Activated naive CD4-positive, alpha-beta T cell treated with anti-CD3 and anti-CD28 coated beads, Interleukin-2, amount 10 ng/mL, durations not matched to agents 7 days and 5 days (primary cell): ENCODE measurements at regions not wholly inside any gene's neighbourhood (a gene's known extent, or its start where the extent isn't known, plus 50 kb on each side); places are given as distances from the start of the nearest gene placed in this dataset.
"Not testable (repeated sequence)": the region's sequence is repeated elsewhere in the genome, so short reads cannot be mapped to it uniquely, and the experiment has no call there.

Experiments used
- CTCF ChIA-PET: fragments of 350-600 bp; sonication (Branson Sonifier 250); formaldehyde crosslinking; loops from one replicate; lab custom pipeline; 2021; ENCODE audit warnings: antibody characterized with exemption; lab: Charles Lee
- DNase-seq: peaks from one replicate; pipeline ENCODE4 v3.0.0-alpha.2; 2020
- H3K27ac Mint-ChIP-seq: one replicate; pipeline ENCODE4 v1.8.0; 2021; ENCODE audit warnings: mild to moderate bottlenecking, moderate library complexity, mixed read lengths
- H3K27me3 Mint-ChIP-seq: one replicate; pipeline ENCODE4 v1.8.0; 2021; ENCODE audit warnings: mild to moderate bottlenecking, mixed read lengths
- H3K36me3 Mint-ChIP-seq: one replicate; pipeline ENCODE4 v1.8.0; 2021; ENCODE audit warnings: mixed read lengths
- H3K4me1 Mint-ChIP-seq: one replicate; pipeline ENCODE4 v1.8.0; 2021; ENCODE audit warnings: mixed read lengths
- H3K4me3 Mint-ChIP-seq: one replicate; pipeline ENCODE4 v1.8.0; 2021; ENCODE audit warnings: mild to moderate bottlenecking, moderate library complexity, mixed read lengths
- H3K9me3 Mint-ChIP-seq: one replicate; pipeline ENCODE4 v1.8.0; 2021; ENCODE audit warnings: mixed read lengths

DNA sequence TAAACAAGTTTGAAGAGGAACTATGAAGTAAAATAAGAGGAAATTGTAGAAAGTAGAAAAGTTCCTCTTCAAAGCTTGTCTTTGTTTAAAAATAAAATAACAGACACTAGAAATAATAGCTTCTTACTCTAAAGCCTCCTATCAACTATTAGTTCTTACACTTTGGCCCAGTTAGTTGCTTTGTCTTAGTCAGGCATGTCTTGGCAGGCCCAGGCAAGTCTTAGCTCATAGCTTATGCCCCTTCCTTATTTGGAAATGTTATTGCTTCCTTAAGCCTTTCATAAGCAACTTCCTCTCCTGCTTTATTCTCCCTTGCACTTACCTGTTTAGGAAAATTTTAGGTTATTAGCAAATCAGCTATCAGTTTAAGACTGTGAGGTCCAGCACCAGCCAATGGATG, 950.6 kb upstream of the LRATD1 start:
- Mint-ChIP-seq H3K27me3 (no peaks in the 10 kb centered on the region), H3K27ac (no peak overlapping the region), H3K36me3 (no peaks in the 10 kb centered on the region), H3K4me1 (no peaks in the 10 kb centered on the region), H3K9me3 (peaks cover 13% of the 10 kb centered on the region), H3K4me3 (no peak overlapping the region)
- DNase-seq: no peak
- CTCF ChIA-PET: interaction anchor here (0.6 kb wide), 2 partner anchors 173 to 248 kb away, joined by 3 read pairs; no protein-coding TSS in a partner anchor

DNA sequence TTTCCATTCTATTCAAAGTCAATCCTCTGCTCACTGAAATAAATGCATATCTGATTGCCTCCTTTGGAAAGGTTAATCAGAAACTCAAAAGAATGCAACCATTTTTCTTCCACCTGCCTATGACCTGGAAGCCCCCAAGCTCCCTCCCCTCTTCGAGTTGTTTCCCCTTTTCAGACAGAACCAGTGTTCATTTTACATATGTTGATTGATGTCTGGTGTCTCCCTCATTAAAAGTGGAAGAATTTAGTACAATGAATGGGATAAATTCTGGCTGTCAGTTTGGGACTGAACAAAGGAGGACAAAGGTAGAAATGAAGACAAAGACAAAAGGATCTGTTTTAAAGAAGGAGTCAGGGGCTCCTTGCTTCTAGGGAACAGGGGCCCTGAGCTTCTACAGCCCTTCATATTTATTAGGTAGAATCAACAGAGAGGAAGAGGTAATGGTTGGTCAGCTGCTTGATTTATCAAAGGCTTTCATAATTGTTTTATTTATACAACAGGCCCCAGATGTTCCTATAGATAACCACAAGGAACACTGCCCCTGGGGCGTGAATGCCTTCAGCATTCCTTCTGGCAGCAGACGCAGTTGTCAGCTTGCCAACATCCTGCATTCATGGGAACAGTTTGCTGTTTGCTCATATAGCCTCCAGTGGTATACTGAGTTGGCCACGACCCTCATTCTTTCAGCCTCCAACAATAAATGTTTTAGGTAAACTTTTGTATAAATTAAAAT, 949.8 kb upstream of the LRATD1 start:
- no peaks in the 10 kb centered on the region for H3K4me1 Mint-ChIP-seq
- H3K36me3 Mint-ChIP-seq: no peaks in the 10 kb centered on the region
- no peaks in the 10 kb centered on the region for H3K27me3 Mint-ChIP-seq
- no peak overlapping the region for H3K4me3 Mint-ChIP-seq
- H3K9me3 Mint-ChIP-seq: peaks cover 13% of the 10 kb centered on the region
- DNase-seq: no peak
- H3K27ac Mint-ChIP-seq: no peak overlapping the region
- CTCF ChIA-PET: interaction anchor here (0.6 kb wide), 1 partner anchor 249 kb away, joined by 3 read pairs; no protein-coding TSS in a partner anchor

DNA sequence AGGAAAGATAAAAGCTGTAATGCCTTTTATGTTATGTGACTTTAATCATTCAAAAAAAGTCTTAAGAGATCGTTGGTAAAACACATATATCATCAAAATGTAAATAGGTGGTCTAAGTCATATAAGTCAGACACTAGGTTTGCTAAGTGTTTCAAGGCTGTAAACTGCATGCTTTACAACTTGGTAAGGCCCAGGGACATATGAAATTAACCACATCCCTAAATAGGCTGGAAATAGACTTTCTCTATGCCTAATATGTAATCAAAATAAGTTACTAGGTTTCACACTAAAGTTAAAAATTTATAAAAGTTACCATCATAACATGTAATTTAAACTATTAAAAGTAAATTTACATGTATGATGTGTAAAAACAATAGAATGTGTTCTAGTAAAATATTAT, 946.3 kb upstream of the LRATD1 start:
- no peak overlapping the region for H3K27ac Mint-ChIP-seq
- CTCF ChIA-PET: no interaction called here
- peaks cover 18% of the 10 kb centered on the region for H3K9me3 Mint-ChIP-seq
- no peaks in the 10 kb centered on the region for H3K4me1 Mint-ChIP-seq
- no peak for DNase-seq
- no peaks in the 10 kb centered on the region for H3K36me3 Mint-ChIP-seq
- no peaks in the 10 kb centered on the region for H3K27me3 Mint-ChIP-seq
- H3K4me3 Mint-ChIP-seq: no peak overlapping the region

DNA sequence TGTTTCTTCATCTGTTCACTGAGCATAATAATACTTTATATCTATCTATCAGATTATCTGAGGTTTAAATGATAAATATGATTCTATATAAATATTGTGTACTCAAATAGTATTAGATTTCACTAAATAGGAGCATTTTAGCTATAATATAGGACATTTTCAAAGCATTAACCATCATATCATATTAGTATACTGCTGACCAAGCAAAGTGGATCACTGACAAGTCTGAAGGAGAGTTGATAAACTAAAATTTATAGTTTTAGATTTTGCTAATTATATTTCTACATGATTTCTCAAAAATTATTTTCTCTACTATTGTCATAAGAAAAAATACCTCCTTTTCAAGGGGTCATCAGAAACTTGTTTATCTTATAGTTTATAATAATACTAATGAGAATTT, 937.8 kb upstream of the LRATD1 start:
- no peaks in the 10 kb centered on the region for H3K4me1 Mint-ChIP-seq
- H3K27ac Mint-ChIP-seq: no peak overlapping the region
- CTCF ChIA-PET: no interaction called here
- H3K4me3 Mint-ChIP-seq: no peak overlapping the region
- H3K36me3 Mint-ChIP-seq: no peaks in the 10 kb centered on the region
- no peak for DNase-seq
- H3K9me3 Mint-ChIP-seq: peaks cover 3% of the 10 kb centered on the region
- no peaks in the 10 kb centered on the region for H3K27me3 Mint-ChIP-seq

DNA sequence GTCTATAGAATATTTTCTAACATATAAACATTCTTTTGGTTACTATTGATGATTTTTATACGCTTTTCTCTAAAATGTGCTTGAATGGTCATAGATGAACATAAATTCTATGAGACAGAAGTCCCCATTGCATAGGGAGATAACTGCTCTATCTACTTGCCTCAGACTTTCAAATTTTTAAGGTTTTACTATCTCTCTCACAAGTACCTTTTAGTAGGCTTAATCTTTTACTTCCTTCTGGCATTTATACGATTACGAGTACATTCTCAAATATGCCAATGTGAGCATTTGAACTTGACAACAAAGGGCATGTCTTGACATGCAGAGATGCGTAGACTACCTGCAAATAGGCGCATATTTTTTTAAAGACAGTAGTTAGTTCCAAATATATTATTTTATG, 935.9 kb upstream of the LRATD1 start:
- Mint-ChIP-seq H3K36me3 (no peaks in the 10 kb centered on the region), H3K4me3 (no peak overlapping the region), H3K9me3 (peaks cover 5% of the 10 kb centered on the region), H3K4me1 (no peaks in the 10 kb centered on the region), H3K27me3 (no peaks in the 10 kb centered on the region), H3K27ac (no peak overlapping the region)
- CTCF ChIA-PET: no interaction called here
- DNase-seq: no peak

DNA sequence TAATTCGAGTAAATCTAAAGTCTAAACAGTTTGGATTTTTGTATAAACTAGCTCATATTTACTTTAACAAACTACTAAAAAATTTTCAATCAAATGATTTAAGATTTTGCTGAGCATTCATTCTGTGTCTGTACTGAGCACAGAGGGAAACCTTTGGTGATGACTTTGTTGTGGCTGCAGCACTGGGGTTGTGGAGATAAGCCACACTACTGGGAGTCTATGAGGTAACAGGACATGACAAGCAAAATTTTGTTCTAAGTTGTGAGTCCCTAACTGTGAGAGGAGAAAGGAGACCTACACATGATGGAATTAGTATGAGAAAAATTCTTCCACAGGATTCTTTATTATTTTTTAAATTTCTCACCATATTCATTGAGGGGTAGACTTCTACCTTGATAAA, 933.7 kb upstream of the LRATD1 start:
- no peak for DNase-seq
- no peaks in the 10 kb centered on the region for H3K36me3 Mint-ChIP-seq
- no peak overlapping the region for H3K27ac Mint-ChIP-seq
- H3K27me3 Mint-ChIP-seq: no peaks in the 10 kb centered on the region
- no peaks in the 10 kb centered on the region for H3K4me1 Mint-ChIP-seq
- no peak overlapping the region for H3K4me3 Mint-ChIP-seq
- CTCF ChIA-PET: no interaction called here
- peaks cover 5% of the 10 kb centered on the region for H3K9me3 Mint-ChIP-seq

DNA sequence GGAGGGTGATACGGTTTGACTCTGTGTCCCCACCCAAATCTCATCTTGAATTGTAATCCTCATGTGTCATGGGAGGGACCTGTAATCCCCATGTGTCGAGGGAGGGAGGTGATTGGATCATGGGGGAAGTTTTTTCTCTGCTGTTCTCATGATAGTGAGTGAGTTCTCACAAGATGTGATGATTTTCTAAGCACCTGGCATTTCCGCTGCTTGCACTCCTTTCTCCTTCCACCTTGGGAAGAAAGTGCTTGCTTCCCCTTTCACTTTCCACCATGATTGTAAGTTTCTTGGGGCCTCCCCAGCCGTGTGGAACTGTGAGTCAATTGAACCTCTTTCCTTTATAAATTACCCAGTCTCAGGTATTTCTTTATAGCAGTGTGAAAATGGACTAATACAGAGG, 932.6 kb upstream of the LRATD1 start:
- CTCF ChIA-PET, H3K36me3 Mint-ChIP-seq, H3K27me3 Mint-ChIP-seq, H3K4me3 Mint-ChIP-seq, DNase-seq, H3K27ac Mint-ChIP-seq, H3K4me1 Mint-ChIP-seq, H3K9me3 Mint-ChIP-seq: not testable (repeated sequence)

DNA sequence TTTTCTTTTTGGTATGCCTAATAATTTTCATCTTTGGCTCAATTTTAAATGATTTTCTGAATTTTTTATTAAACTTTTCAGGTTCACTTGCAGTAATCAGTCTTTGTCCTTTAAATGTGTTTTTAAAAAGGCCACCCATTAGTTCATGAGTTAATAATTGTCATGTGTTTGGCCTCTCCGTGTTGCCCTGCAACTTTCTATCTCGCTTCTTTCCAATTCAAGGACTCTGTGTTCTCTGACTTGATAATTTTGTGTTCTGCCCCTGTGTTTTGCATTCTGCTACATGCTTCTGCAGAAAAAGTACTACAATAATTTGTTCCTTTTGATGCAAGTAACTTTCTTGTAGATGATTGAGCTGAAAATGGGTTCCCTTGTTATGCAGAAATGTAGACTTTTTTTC, 921.4 kb upstream of the LRATD1 start:
- Mint-ChIP-seq H3K27ac (no peak overlapping the region), H3K36me3 (no peaks in the 10 kb centered on the region), H3K4me3 (no peak overlapping the region), H3K9me3 (peaks cover 14% of the 10 kb centered on the region), H3K4me1 (no peaks in the 10 kb centered on the region), H3K27me3 (no peaks in the 10 kb centered on the region)
- no peak for DNase-seq
- CTCF ChIA-PET: no interaction called here

DNA sequence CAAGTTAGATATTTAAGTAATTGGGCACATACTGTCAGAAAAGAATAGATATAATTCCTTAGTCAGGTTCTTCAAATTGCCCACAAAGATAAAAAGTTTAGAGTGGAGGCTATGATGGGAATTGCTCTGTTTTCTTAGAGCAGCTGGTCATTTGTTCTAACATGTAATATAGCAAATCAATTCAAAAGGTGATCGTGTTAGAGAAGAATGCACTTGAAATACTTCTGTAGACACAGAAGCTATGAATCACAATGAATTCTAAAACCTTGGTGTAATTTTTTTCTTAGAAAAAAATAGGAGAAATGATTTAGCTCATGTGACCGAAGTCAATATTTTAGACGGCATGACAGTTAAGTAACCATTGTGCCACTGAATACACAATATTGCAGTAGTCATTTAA, 918.1 kb upstream of the LRATD1 start:
- peaks cover 10% of the 10 kb centered on the region for H3K9me3 Mint-ChIP-seq
- CTCF ChIA-PET: no interaction called here
- no peaks in the 10 kb centered on the region for H3K27me3 Mint-ChIP-seq
- H3K4me1 Mint-ChIP-seq: no peaks in the 10 kb centered on the region
- H3K27ac Mint-ChIP-seq: no peak overlapping the region
- no peak for DNase-seq
- no peak overlapping the region for H3K4me3 Mint-ChIP-seq
- H3K36me3 Mint-ChIP-seq: no peaks in the 10 kb centered on the region

DNA sequence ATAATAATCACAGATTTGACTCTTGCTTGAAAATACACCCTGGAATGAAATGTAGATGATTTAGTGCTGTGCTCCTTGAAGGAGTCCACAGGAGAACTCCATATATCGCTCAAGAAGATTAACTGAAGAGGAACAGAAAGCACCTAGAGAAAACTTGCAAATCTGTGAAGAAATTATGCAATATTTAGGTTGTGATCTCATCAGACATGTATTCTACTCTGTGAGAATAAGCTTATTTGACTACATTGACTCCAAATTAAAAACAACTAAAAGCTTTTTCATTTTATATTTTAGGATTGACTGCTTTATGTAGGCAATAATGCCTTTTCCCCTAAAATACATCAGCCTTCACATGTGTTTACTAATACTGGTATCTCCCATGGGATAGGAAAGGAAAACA, 906.6 kb upstream of the LRATD1 start:
- CTCF ChIA-PET: no interaction called here
- Mint-ChIP-seq H3K36me3 (no peaks in the 10 kb centered on the region), H3K27me3 (no peaks in the 10 kb centered on the region), H3K4me3 (no peak overlapping the region), H3K4me1 (no peaks in the 10 kb centered on the region), H3K27ac (no peak overlapping the region), H3K9me3 (peaks cover 6% of the 10 kb centered on the region)
- no peak for DNase-seq

DNA sequence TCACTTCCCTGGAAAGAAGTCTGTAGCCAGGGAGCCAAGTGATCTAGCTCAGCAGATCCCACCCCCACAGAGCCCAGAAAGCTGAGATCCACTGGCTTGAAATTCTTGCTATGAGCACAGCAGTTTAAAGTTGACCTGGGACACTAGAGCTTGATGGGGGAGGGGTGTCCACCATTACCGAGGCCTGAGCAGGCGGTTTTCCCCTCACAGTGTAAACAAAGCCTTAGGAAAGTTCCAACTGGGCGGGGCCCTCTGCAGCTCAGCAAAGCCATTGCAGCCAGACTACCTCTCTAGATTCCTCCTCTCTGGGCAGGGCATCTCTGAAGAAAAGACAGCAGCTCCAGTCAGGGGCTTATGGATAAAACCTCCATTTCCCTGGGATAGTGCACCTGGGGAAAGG, 887.2 kb upstream of the LRATD1 start:
- H3K4me3 Mint-ChIP-seq: no peak overlapping the region
- CTCF ChIA-PET: no interaction called here
- peaks cover 25% of the 10 kb centered on the region for H3K9me3 Mint-ChIP-seq
- H3K4me1 Mint-ChIP-seq: no peaks in the 10 kb centered on the region
- no peaks in the 10 kb centered on the region for H3K27me3 Mint-ChIP-seq
- DNase-seq: no peak
- no peaks in the 10 kb centered on the region for H3K36me3 Mint-ChIP-seq
- H3K27ac Mint-ChIP-seq: no peak overlapping the region

DNA sequence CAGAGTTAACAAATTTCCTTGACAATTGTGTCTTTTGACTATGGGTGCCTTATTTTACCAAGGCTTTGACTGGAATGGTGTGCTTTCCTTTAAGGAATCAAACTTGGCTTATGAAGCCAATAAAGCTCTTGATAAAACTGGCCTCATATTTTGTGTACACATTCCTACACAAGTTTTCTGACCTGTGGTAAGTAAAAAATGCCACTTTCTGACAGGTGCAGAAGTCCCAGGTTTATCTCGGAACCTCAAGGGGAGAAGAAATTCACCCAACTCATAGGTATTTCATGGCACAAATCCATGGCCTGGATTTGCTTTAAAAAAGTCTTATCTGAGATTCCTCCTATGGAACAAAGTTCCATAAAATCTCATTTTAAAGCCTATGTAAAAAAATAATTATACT, 880.6 kb upstream of the LRATD1 start:
- no peak for DNase-seq
- H3K4me1 Mint-ChIP-seq: no peaks in the 10 kb centered on the region
- H3K4me3 Mint-ChIP-seq: no peak overlapping the region
- no peak overlapping the region for H3K27ac Mint-ChIP-seq
- CTCF ChIA-PET: no interaction called here
- H3K36me3 Mint-ChIP-seq: no peaks in the 10 kb centered on the region
- H3K27me3 Mint-ChIP-seq: no peaks in the 10 kb centered on the region
- H3K9me3 Mint-ChIP-seq: peaks cover 8% of the 10 kb centered on the region

DNA sequence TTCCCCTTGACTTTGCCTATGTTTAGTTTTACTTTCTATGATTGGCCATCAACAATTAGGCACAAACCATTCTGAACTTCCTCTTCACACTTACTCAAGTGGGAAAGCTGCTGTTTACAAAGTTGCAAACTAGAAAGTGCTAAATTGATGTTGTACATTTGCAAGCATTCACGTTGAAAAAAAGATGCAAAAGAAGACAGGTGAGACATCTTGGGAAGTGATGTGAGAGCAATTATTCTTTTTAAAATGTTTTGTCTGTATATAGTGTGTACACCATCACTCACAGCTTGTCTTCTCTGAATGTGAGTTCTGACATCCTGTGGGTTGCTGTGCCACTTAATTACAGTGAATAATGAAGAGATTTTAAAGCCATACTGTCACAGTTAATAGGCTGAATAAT, 874.1 kb upstream of the LRATD1 start:
- Mint-ChIP-seq H3K36me3 (no peaks in the 10 kb centered on the region), H3K4me3 (no peak overlapping the region), H3K4me1 (no peaks in the 10 kb centered on the region), H3K27ac (no peak overlapping the region), H3K9me3 (no peaks in the 10 kb centered on the region), H3K27me3 (no peaks in the 10 kb centered on the region)
- CTCF ChIA-PET: no interaction called here
- DNase-seq: no peak

DNA sequence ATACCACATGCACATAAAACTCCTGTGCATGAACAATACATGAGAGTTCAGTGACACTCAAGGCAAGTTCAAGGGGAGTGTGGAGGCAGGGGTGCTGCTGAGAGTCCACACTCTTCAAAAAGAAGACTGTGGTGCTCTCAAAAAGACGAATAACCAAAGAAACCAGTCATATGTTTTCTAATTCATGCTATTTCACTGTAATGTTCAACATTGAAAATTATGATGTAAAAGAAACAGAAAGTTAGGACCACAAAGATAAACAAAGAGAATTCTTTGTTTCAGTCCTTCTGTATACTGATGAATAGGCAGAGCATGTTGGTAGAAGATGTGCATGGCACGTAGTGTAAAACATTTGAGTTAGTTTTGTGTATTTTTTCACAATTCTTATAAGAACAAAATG, 864.2 kb upstream of the LRATD1 start:
- H3K36me3 Mint-ChIP-seq: no peaks in the 10 kb centered on the region
- CTCF ChIA-PET: no interaction called here
- H3K4me1 Mint-ChIP-seq: no peaks in the 10 kb centered on the region
- peaks cover 4% of the 10 kb centered on the region for H3K9me3 Mint-ChIP-seq
- no peak overlapping the region for H3K4me3 Mint-ChIP-seq
- H3K27me3 Mint-ChIP-seq: no peaks in the 10 kb centered on the region
- no peak overlapping the region for H3K27ac Mint-ChIP-seq
- no peak for DNase-seq

DNA sequence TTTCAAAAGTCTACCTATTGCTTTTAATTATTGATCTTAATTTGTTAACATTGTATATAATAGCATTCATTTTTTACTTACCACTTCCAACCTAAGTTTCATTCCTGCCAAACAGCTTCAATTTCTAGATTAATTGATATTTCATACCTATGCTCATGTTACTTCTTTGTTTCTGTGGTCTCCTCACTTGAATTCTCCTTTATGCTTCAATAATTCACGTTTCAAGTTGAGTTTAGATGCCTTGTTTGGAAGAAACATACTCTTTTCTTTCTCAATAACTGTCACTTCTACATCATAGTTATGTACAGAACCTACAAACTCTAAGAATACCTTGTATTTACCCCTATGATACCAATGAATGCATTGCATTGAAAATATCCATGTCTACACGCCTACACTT, 862.2 kb upstream of the LRATD1 start:
- CTCF ChIA-PET: no interaction called here
- H3K9me3 Mint-ChIP-seq: peaks cover 7% of the 10 kb centered on the region
- no peak overlapping the region for H3K4me3 Mint-ChIP-seq
- no peaks in the 10 kb centered on the region for H3K4me1 Mint-ChIP-seq
- H3K27ac Mint-ChIP-seq: no peak overlapping the region
- no peak for DNase-seq
- no peaks in the 10 kb centered on the region for H3K27me3 Mint-ChIP-seq
- no peaks in the 10 kb centered on the region for H3K36me3 Mint-ChIP-seq

DNA sequence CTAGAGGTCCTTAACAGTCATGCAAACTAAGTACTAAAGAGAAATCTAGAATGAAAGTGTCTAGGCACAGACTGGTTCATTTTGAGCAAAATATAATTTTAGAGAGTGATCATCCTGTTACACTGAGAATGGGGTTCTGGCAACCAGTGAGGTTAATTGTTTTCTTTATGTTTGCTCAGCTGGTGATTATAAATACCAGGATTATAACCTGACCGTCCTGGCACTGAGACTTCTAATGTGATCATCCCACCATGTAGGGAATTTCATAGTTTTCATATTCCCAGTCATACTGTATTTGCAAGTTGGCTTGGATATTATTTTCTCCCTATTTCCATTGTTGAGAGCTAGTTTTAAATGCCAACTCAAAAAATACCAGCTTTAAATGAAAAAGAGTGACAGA, 852.5 kb upstream of the LRATD1 start:
- Mint-ChIP-seq H3K9me3 (peaks cover 9% of the 10 kb centered on the region), H3K27ac (no peak overlapping the region), H3K4me1 (no peaks in the 10 kb centered on the region), H3K27me3 (no peaks in the 10 kb centered on the region), H3K36me3 (no peaks in the 10 kb centered on the region), H3K4me3 (no peak overlapping the region)
- no peak for DNase-seq
- CTCF ChIA-PET: no interaction called here
